ENCODE measurements at regions not wholly inside any gene's neighbourhood (a gene's known extent, or its start where the extent isn't known, plus 50 kb on each side); places are given as distances from the start of the nearest gene placed in this dataset.
"Not testable (repeated sequence)": the region's sequence is repeated elsewhere in the genome, so short reads cannot be mapped to it uniquely, and the experiment has no call there.

DNA sequence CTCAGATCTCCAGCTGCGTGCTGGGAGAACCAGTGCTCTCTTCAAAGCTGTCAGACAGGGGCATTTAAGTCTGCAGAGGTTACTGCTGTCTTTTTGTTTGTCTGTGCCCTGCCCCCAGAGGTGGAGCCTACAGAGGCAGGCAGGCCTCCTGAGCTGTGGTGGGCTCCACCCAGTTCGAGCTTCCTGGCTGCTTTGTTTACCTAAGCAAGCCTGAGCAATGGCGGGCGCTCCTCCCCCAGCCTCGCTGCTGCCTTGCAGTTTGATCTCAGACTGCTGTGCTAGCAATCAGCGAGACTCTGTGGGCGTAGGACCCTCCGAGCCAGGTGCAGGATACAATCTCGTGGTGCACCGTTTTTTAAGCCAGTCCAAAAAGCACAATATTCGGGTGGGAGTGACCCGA is 864.4 kb downstream of the GBE1 start:
- TF ChIP-seq, protein P1, sequence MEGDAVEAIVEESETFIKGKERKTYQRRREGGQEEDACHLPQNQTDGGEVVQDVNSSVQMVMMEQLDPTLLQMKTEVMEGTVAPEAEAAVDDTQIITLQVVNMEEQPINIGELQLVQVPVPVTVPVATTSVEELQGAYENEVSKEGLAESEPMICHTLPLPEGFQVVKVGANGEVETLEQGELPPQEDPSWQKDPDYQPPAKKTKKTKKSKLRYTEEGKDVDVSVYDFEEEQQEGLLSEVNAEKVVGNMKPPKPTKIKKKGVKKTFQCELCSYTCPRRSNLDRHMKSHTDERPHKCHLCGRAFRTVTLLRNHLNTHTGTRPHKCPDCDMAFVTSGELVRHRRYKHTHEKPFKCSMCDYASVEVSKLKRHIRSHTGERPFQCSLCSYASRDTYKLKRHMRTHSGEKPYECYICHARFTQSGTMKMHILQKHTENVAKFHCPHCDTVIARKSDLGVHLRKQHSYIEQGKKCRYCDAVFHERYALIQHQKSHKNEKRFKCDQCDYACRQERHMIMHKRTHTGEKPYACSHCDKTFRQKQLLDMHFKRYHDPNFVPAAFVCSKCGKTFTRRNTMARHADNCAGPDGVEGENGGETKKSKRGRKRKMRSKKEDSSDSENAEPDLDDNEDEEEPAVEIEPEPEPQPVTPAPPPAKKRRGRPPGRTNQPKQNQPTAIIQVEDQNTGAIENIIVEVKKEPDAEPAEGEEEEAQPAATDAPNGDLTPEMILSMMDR (IDR thresholded peaks at IDR 0.05), result not testable (repeated sequence)
- not testable (repeated sequence) for TF ChIP-seq POLR2A (IDR thresholded peaks at IDR 0.05)

Measured in prostate gland (tissue), 2 donors.